Ascending aorta (tissue), 2 donors: ENCODE measurements at regions not wholly inside any gene's neighbourhood (a gene's known extent, or its start where the extent isn't known, plus 50 kb on each side); places are given as distances from the start of the nearest gene placed in this dataset.
A peak's percentile ranks its signal among the peaks of the same experiment; 100 is the strongest.

Experiments used
- DNase-seq, 2 donors: peaks; one replicate each; pipeline ENCODE4 v3.0.0-alpha.2; 2019; ENCODE audit warnings: low spot score in 2 of 2
- H3K27ac ChIP-seq, 2 donors: fragments of 200-600 bp; sonication (generic); one replicate each; pipeline ENCODE4 v1.5.1; 2016 to 2017; ENCODE audit warnings: mild to moderate bottlenecking in 1 of 2
- H3K27me3 ChIP-seq: fragments of 200-600 bp; sonication (generic); one replicate; pipeline ENCODE4 v1.5.1; 2017
- H3K36me3 ChIP-seq, 2 donors: fragments of 200-600 bp; sonication (generic); one replicate each; pipeline ENCODE4 v1.5.1; 2016
- H3K4me1 ChIP-seq, 2 donors: fragments of 200-600 bp; sonication (generic); one replicate each; pipeline ENCODE4 v1.5.1; 2016 to 2017; ENCODE audit warnings: mild to moderate bottlenecking in 1 of 2
- H3K4me3 ChIP-seq, 2 donors: fragments of 200-600 bp; sonication (generic); one replicate each; pipeline ENCODE4 v1.5.1; 2016 to 2017; ENCODE audit warnings: mild to moderate bottlenecking in 1 of 2
- H3K9me3 ChIP-seq, 2 donors: fragments of 200-600 bp; sonication (generic); one replicate each; pipeline ENCODE4 v1.5.1; 2016
- intact Hi-C: fragments of 100-400 bp; cut with DNase I; formaldehyde crosslinking; loops from one replicate; pipeline ENCODE4 v1.15.1; 2023
- TF ChIP-seq, protein P1 (sequence below), 3 experiments: fragments of 200-600 bp in 2 of 3; fragments of 450-650 bp in 1 of 3; sonication (generic) in 2 of 3; IDR thresholded peaks; one replicate each; pipeline ENCODE4 v1.5.1; 2016 to 2019; ENCODE audit warnings: antibody characterized with exemption in 3 of 3, mild to moderate bottlenecking in 1 of 3, moderate library complexity in 1 of 3

DNA sequence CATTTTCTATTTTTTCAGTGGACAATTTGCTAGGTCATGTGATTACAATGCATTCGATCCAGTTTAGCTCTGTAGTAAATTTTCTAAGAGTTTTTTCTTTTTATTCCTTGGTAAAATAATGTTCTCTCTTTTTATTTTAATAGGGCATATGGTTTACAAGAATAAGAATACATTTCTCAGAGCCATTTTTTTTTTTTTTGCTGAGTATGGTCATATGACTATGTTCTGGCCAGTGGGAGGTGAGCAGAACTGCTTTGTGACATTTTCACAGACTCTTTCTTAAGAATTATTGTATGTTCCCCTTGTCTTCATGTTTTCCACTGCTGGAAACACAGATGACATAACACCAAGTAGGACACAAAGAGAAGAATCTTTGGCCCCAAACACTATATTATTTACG, 626.6 kb upstream of the FSHR start:
- TF ChIP-seq, protein P1, sequence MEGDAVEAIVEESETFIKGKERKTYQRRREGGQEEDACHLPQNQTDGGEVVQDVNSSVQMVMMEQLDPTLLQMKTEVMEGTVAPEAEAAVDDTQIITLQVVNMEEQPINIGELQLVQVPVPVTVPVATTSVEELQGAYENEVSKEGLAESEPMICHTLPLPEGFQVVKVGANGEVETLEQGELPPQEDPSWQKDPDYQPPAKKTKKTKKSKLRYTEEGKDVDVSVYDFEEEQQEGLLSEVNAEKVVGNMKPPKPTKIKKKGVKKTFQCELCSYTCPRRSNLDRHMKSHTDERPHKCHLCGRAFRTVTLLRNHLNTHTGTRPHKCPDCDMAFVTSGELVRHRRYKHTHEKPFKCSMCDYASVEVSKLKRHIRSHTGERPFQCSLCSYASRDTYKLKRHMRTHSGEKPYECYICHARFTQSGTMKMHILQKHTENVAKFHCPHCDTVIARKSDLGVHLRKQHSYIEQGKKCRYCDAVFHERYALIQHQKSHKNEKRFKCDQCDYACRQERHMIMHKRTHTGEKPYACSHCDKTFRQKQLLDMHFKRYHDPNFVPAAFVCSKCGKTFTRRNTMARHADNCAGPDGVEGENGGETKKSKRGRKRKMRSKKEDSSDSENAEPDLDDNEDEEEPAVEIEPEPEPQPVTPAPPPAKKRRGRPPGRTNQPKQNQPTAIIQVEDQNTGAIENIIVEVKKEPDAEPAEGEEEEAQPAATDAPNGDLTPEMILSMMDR (IDR thresholded peaks at IDR 0.05) = no peak
- no peak for DNase-seq

DNA sequence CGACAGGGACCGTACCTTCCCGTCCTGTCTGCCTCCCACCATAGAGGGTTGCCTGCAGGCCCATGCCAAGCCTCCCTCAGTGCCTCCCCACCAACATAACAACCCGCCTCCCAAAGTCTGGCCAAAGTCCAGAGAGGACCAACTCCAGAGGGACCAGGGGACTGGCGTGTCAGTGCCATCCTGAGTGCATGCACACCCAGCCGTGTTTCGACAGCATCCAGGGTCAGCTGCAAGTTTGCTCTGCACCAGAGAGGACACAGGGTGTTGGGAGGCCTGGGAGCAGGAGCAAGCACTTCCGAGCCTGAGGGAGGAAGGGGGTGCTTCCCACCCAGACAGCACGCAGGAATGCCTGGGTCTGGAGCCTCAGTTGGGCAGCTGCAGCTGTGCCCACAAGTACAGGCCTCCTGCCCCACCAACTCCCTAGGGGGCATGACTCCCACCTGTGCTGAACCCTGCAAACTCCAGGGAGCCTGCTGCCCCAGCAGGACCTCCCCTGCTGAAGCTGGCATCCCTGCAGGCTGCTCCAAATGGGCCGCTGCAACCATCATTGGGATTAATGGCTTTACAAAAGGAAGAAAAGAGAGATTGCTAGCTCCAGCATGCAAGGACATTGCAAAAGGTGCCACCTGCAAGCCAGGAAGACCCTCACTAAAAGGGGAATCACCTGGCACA, 618.1 kb upstream of the FSHR start:
- TF ChIP-seq, protein P1 (IDR thresholded peaks at IDR 0.05) = no peak
- H3K36me3 ChIP-seq = no peaks in the 10 kb centered on the region
- H3K9me3 ChIP-seq = no peaks in the 10 kb centered on the region
- no peaks in the 10 kb centered on the region for H3K4me1 ChIP-seq
- DNase-seq = no peak
- H3K27ac ChIP-seq = no peak overlapping the region
- no peak overlapping the region for H3K4me3 ChIP-seq
- no peaks in the 10 kb centered on the region for H3K27me3 ChIP-seq
- intact Hi-C loops = loop anchor here (5.0 kb wide), 1 partner anchor 630 kb away; no protein-coding TSS in a partner anchor

More for the DNA sequence above, 626.6 kb upstream of the FSHR start:
- Histone ChIP-seq H3K4me3 (no peak overlapping the region), H3K9me3 (no peaks in the 10 kb centered on the region), H3K27me3 (no peaks in the 10 kb centered on the region), H3K36me3 (no peaks in the 10 kb centered on the region), H3K4me1 (no peaks in the 10 kb centered on the region), H3K27ac (no peak overlapping the region)
- intact Hi-C loops = no loop called here

DNA sequence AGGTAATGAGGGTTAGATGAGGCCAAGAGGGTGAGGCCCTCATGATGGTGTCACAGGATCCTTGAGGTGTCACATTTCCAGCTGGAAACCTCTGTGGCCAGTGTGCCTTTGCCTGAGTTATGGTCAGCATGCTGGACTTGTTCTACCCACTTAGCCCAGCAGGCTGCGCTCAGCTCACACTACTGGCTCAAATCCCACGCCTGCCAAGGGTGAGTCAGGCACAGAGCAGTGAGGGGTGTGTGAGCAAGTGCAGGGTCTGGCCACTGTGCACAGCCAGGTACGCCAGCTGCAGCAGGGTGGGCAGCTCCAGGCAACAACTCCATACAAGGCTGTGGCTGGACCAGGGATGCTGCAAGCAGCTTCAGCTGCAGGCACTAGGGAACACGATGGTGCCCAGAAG, 616.6 kb upstream of the FSHR start:
- Histone ChIP-seq H3K27ac (no peak overlapping the region), H3K27me3 (no peaks in the 10 kb centered on the region), H3K4me1 (no peaks in the 10 kb centered on the region), H3K9me3 (no peaks in the 10 kb centered on the region), H3K36me3 (no peaks in the 10 kb centered on the region), H3K4me3 (no peak overlapping the region)
- TF ChIP-seq, protein P1 (IDR thresholded peaks at IDR 0.05) = peak in 2 of 3 experiments; percentile 7 to 48
- intact Hi-C loops = loop anchor here (2.0 to 5.0 kb wide), 2 partner anchors 374 to 631 kb away; no protein-coding TSS in a partner anchor
- no peak for DNase-seq

DNA sequence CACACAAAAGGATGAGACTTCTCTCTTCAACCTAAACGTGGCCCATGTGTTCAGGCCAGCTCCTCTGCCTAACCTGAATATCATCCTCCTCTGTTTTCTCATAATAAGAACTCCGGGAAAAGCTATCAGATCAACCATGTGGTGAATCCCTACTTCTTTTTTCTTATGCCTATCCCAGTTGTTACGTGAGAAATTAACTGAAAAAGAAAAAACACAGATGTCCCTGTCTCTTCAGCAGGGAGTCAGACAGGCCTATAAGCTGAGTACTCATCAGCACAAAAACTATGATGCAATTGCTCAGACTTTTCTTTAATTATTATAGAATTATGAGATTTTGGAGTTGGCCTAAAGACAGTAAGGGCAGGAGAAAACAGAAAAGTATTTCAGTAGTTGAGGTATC, 613.0 kb upstream of the FSHR start:
- Histone ChIP-seq H3K4me3 (no peak overlapping the region), H3K4me1 (no peaks in the 10 kb centered on the region), H3K36me3 (no peaks in the 10 kb centered on the region), H3K27me3 (no peaks in the 10 kb centered on the region), H3K27ac (no peak overlapping the region), H3K9me3 (no peaks in the 10 kb centered on the region)
- TF ChIP-seq, protein P1 (IDR thresholded peaks at IDR 0.05) = no peak
- no peak for DNase-seq
- intact Hi-C loops = no loop called here

DNA sequence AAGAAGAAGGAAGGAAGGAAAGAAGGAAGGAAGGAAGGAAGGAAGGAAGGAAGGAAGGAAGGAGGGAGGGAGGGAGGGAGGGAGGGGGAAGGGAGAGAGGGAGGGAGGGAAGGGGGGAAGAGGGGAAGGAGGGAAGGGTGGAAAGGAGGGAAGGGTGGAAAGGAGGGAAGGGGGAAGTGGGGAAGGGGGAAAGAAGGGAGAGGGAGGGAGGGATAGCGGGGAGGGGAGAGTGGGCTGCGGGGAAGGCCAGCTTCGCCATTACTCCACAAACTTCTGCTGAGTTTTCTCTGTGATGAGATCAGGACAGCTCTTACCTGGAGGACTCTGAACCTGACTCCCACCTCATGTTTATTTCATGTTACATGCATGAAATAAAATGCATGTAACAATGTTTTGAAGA, 601.5 kb upstream of the FSHR start:
- no peaks in the 10 kb centered on the region for H3K4me1 ChIP-seq
- no peaks in the 10 kb centered on the region for H3K9me3 ChIP-seq
- TF ChIP-seq, protein P1 (IDR thresholded peaks at IDR 0.05) = no peak
- DNase-seq = no peak
- no peaks in the 10 kb centered on the region for H3K36me3 ChIP-seq
- H3K27me3 ChIP-seq = no peaks in the 10 kb centered on the region
- intact Hi-C loops = no loop called here
- no peak overlapping the region for H3K27ac ChIP-seq
- H3K4me3 ChIP-seq = no peak overlapping the region
